ENCODE measurements at regions not wholly inside any gene's neighbourhood (a gene's known extent, or its start where the extent isn't known, plus 50 kb on each side); places are given as distances from the start of the nearest gene placed in this dataset.

DNA sequence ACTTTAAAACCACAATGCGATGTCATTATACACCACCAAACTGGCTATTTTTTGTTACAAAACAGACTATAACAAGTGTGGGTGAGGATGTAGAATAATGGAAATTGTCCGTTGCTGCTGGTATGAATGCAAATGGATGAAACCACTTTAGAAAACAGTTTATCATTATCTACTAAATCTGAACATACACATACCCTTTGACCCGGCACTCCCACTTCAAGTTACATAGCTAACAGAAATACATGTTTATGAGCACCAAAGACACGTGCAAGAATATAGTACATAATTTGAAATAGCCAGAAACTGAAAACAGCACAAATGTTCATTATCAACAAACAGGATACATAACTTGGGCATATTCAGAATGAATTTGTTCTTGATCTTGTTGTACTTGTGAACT is 206.4 kb upstream of the CHAC2 start:
- TF ChIP-seq, protein P1, sequence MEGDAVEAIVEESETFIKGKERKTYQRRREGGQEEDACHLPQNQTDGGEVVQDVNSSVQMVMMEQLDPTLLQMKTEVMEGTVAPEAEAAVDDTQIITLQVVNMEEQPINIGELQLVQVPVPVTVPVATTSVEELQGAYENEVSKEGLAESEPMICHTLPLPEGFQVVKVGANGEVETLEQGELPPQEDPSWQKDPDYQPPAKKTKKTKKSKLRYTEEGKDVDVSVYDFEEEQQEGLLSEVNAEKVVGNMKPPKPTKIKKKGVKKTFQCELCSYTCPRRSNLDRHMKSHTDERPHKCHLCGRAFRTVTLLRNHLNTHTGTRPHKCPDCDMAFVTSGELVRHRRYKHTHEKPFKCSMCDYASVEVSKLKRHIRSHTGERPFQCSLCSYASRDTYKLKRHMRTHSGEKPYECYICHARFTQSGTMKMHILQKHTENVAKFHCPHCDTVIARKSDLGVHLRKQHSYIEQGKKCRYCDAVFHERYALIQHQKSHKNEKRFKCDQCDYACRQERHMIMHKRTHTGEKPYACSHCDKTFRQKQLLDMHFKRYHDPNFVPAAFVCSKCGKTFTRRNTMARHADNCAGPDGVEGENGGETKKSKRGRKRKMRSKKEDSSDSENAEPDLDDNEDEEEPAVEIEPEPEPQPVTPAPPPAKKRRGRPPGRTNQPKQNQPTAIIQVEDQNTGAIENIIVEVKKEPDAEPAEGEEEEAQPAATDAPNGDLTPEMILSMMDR (IDR thresholded peaks at IDR 0.05; ENCODE audit: low read length) = no peak
- TF ChIP-seq EZH2phosphoT487 (IDR thresholded peaks at IDR 0.05; ENCODE audit: low read length) = no peak
